ENCODE measurements at regions not wholly inside any gene's neighbourhood (a gene's known extent, or its start where the extent isn't known, plus 50 kb on each side); places are given as distances from the start of the nearest gene placed in this dataset.

DNA sequence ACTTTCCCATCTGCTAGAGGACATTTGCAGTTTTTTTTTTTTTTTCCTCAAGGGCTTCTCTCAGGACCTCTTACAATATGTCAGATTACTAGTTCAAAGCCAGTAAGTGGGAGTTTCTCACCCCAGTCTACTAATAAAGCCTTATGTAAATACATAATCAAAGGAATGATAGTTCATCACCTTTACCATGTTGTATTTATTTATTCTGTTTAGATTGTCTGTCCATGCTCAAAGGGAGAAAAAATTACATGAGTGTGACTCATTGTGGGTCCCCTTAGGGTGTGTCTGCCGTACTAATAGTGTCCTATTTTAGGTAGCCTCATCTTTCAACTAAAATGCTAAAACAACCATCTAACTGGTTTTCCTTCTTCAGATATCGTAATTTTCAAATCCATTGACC lies 917.6 kb downstream of the EPHA3 start:
- H3K4me3 ChIP-seq: no peak overlapping the region
- WGBS, 2 donors (ENCODE audit: low coverage in 1 of 2): 70 to 83% methylated on average over 2 of the region's 2 CpGs
- no peak for TF ChIP-seq CTCF (IDR thresholded peaks at IDR 0.05)
- TF ChIP-seq POLR2A (IDR thresholded peaks at IDR 0.05): no peak
- no peak for TF ChIP-seq POLR2AphosphoS5 (IDR thresholded peaks at IDR 0.05)
- no peak for TF ChIP-seq EP300 (IDR thresholded peaks at IDR 0.05)
- no peaks in the 10 kb centered on the region for H3K36me3 ChIP-seq
- H3K27ac ChIP-seq: no peak overlapping the region
- ATAC-seq: no peak
- no peaks in the 10 kb centered on the region for H3K27me3 ChIP-seq
- H3K4me1 ChIP-seq: no peaks in the 10 kb centered on the region
- H3K9me3 ChIP-seq: no peaks in the 10 kb centered on the region

DNA sequence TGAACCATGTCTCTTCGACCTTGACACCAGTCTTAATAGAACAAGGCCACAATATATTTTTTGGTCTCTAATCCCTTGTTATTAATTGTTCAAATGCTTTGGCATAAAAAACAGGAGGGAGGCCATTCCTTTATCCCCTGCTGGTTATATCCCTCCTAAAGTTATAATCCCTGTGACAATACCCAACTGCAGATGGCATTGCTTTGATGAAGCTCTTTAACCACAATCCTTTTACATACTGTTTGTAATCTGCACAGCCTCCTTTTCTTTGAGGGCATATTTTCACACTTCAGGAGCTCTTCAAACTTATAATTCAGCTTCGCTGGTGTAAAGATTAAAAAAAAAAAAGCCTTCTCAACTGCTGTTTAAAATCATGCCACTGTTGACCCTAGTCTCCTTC lies 919.0 kb downstream of the EPHA3 start:
- ATAC-seq: no peak
- H3K4me3 ChIP-seq: no peak overlapping the region
- 85 to 94% methylated on average over 2 of the region's 2 CpGs for WGBS, 2 donors (ENCODE audit: low coverage in 1 of 2)

DNA sequence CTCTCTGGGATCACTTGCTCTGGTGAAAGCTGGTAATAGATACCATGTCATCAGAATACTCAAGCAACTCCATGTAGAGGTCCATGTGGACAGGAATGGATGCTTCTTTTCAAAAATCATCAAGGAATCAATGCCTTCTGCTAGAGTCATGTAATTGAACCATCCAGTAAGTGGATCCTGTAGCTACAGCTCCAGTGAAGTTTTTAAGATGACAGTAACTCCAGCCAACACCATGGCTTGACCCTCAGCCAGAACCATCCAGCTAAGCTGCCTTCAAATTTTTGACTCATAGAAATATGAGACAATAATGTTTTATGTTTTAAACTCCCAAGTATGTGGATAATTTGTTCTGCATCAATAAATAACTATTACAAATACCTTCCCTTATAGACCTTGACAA lies 923.7 kb downstream of the EPHA3 start:
- Histone ChIP-seq H3K27me3 (no peaks in the 10 kb centered on the region), H3K36me3 (no peaks in the 10 kb centered on the region), H3K27ac (no peak overlapping the region), H3K4me1 (no peaks in the 10 kb centered on the region), H3K4me3 (no peak overlapping the region), H3K9me3 (no peaks in the 10 kb centered on the region)
- no peak for ATAC-seq
- TF ChIP-seq POLR2A (IDR thresholded peaks at IDR 0.05) (no peak), CTCF (IDR thresholded peaks at IDR 0.05) (no peak), EP300 (IDR thresholded peaks at IDR 0.05) (no peak), POLR2AphosphoS5 (IDR thresholded peaks at IDR 0.05) (no peak)

More for the DNA sequence above, 919.0 kb downstream of the EPHA3 start:
- Histone ChIP-seq H3K27ac (no peak overlapping the region), H3K36me3 (no peaks in the 10 kb centered on the region), H3K9me3 (no peaks in the 10 kb centered on the region), H3K4me1 (no peaks in the 10 kb centered on the region), H3K27me3 (no peaks in the 10 kb centered on the region)
- TF ChIP-seq POLR2AphosphoS5 (IDR thresholded peaks at IDR 0.05): no peak
- no peak for TF ChIP-seq EP300 (IDR thresholded peaks at IDR 0.05)
- no peak for TF ChIP-seq POLR2A (IDR thresholded peaks at IDR 0.05)
- TF ChIP-seq CTCF (IDR thresholded peaks at IDR 0.05): no peak

- Histone ChIP-seq H3K9me3 (no peaks in the 10 kb centered on the region), H3K27ac (no peak overlapping the region), H3K36me3 (no peaks in the 10 kb centered on the region), H3K27me3 (no peaks in the 10 kb centered on the region), H3K4me1 (no peaks in the 10 kb centered on the region), H3K4me3 (no peak overlapping the region)
- TF ChIP-seq POLR2A (IDR thresholded peaks at IDR 0.05): no peak
- TF ChIP-seq CTCF (IDR thresholded peaks at IDR 0.05): no peak
- no peak for TF ChIP-seq POLR2AphosphoS5 (IDR thresholded peaks at IDR 0.05)
- TF ChIP-seq EP300 (IDR thresholded peaks at IDR 0.05): no peak
- WGBS, 2 donors (ENCODE audit: low coverage in 1 of 2): 80 to 83% methylated on average over 5 of the region's 6 CpGs
- ATAC-seq: no peak
Measured at GRCh38 chr3:90032980-90033641, 925.7 kb downstream of the EPHA3 start.

DNA sequence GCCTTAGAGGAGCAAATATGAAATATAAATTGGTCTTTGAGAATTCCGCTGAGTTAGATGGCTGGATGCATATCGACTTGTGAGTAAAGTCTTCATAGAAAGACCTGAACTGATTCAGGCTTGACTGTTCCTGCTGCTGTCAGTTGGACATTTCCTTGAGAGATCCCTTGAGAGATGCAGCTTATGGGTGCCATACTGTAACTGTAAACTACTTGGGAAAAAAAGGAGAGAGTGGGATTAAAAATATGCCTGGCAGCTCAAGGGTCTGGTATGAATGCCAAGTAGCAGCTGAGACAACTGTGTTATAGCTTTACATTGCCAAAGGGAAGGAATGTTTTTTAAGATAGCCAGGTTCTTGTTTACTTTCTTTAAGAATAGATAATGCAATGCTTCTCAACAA lies 926.6 kb downstream of the EPHA3 start:
- Histone ChIP-seq H3K36me3 (no peaks in the 10 kb centered on the region), H3K4me1 (no peaks in the 10 kb centered on the region), H3K4me3 (no peak overlapping the region), H3K9me3 (no peaks in the 10 kb centered on the region), H3K27ac (no peak overlapping the region), H3K27me3 (no peaks in the 10 kb centered on the region)
- TF ChIP-seq EP300 (IDR thresholded peaks at IDR 0.05) (no peak), POLR2A (IDR thresholded peaks at IDR 0.05) (no peak), POLR2AphosphoS5 (IDR thresholded peaks at IDR 0.05) (no peak), CTCF (IDR thresholded peaks at IDR 0.05) (no peak)
- ATAC-seq: no peak
- 82 to 95% methylated on average over 2 of the region's 2 CpGs for WGBS, 2 donors (ENCODE audit: low coverage in 1 of 2)

Data from gastroesophageal sphincter (tissue), 4 donors.